ENCODE measurements at regions not wholly inside any gene's neighbourhood (a gene's known extent, or its start where the extent isn't known, plus 50 kb on each side); places are given as distances from the start of the nearest gene placed in this dataset.
"Not testable (repeated sequence)": the region's sequence is repeated elsewhere in the genome, so short reads cannot be mapped to it uniquely, and the experiment has no call there.

GRCh38 chr7:91719008-91719407, 161.5 kb downstream of the MTERF1 start:
- no peak for DNase-seq

- DNase-seq = no peak
Observed at GRCh38 chr7:91720260-91720937, 160.1 kb downstream of the MTERF1 start.

- DNase-seq = no peak
Observed at GRCh38 chr7:91722831-91723230, 157.7 kb downstream of the MTERF1 start.

- not testable (repeated sequence) for DNase-seq
Observed at GRCh38 chr7:91729046-91729445, 151.5 kb downstream of the MTERF1 start.

- DNase-seq = no peak
Observed at GRCh38 chr7:91731976-91732375, 148.5 kb downstream of the MTERF1 start.

GRCh38 chr7:91749418-91749817, 131.1 kb downstream of the MTERF1 start:
- DNase-seq = no peak

- no peak for DNase-seq
Observed at GRCh38 chr7:91750091-91750490, 130.4 kb downstream of the MTERF1 start.

GRCh38 chr7:91752102-91752501, 128.4 kb downstream of the MTERF1 start:
- no peak for DNase-seq

GRCh38 chr7:91754280-91754679, 126.2 kb downstream of the MTERF1 start:
- not testable (repeated sequence) for DNase-seq

GRCh38 chr7:91755121-91755520, 125.4 kb downstream of the MTERF1 start:
- DNase-seq = not testable (repeated sequence)

GRCh38 chr7:91759205-91759863, 121.2 kb downstream of the MTERF1 start:
- DNase-seq = no peak

- DNase-seq = no peak
Observed at GRCh38 chr7:91767820-91768219, 112.7 kb downstream of the MTERF1 start.

GRCh38 chr7:91771394-91771793, 109.1 kb downstream of the MTERF1 start:
- DNase-seq = no peak

GRCh38 chr7:91771921-91772815, 108.3 kb downstream of the MTERF1 start:
- no peak for DNase-seq

GRCh38 chr7:91776171-91776570, 104.3 kb downstream of the MTERF1 start:
- DNase-seq = no peak

- no peak for DNase-seq
Observed at GRCh38 chr7:91777522-91777921, 103.0 kb downstream of the MTERF1 start.

- no peak for DNase-seq
Observed at GRCh38 chr7:91778416-91778815, 102.1 kb downstream of the MTERF1 start.

- DNase-seq = no peak
Observed at GRCh38 chr7:91780521-91780920, 100.0 kb downstream of the MTERF1 start.

GRCh38 chr7:91784469-91784868, 96.0 kb downstream of the MTERF1 start:
- DNase-seq = no peak

GRCh38 chr7:91787931-91788330, 92.6 kb downstream of the MTERF1 start:
- DNase-seq = no peak

GRCh38 chr7:91789086-91789485, 91.4 kb downstream of the MTERF1 start:
- no peak for DNase-seq

GRCh38 chr7:91789558-91789957, 90.9 kb downstream of the MTERF1 start:
- no peak for DNase-seq

GRCh38 chr7:91790646-91791045, 89.9 kb downstream of the MTERF1 start:
- DNase-seq = not testable (repeated sequence)

- no peak for DNase-seq
Observed at GRCh38 chr7:91796122-91796521, 84.4 kb downstream of the MTERF1 start.

Measured in 8988T (cell line).